ENCODE measurements at regions not wholly inside any gene's neighbourhood (a gene's known extent, or its start where the extent isn't known, plus 50 kb on each side); places are given as distances from the start of the nearest gene placed in this dataset.

DNA sequence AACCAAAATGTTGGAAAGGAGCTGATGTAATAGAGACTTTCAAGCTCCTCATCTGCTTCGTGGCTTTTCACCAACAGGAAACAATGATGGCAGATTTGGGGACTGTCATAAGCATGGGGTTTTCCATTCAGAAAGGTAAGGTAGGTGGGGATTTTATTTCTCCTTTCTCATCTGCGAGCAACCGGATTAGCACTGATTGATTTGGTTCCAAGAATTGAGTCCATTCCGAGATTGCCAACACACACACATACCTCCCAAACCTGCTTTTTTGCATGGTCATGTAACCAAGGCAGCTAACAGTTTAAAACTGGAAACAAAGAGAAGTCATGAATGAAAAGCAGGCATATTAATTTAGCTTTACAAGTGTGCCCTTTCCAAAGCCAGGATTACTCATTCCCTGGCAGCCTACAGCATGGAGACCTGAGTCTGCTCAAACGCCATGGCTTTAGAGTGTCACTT lies 63.0 kb upstream of the LNX1 start:
- TF ChIP-seq, protein P1, sequence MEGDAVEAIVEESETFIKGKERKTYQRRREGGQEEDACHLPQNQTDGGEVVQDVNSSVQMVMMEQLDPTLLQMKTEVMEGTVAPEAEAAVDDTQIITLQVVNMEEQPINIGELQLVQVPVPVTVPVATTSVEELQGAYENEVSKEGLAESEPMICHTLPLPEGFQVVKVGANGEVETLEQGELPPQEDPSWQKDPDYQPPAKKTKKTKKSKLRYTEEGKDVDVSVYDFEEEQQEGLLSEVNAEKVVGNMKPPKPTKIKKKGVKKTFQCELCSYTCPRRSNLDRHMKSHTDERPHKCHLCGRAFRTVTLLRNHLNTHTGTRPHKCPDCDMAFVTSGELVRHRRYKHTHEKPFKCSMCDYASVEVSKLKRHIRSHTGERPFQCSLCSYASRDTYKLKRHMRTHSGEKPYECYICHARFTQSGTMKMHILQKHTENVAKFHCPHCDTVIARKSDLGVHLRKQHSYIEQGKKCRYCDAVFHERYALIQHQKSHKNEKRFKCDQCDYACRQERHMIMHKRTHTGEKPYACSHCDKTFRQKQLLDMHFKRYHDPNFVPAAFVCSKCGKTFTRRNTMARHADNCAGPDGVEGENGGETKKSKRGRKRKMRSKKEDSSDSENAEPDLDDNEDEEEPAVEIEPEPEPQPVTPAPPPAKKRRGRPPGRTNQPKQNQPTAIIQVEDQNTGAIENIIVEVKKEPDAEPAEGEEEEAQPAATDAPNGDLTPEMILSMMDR (IDR thresholded peaks at IDR 0.05; ENCODE audit: insufficient read depth, low read depth, low read length, missing control alignments): no peak

DNA sequence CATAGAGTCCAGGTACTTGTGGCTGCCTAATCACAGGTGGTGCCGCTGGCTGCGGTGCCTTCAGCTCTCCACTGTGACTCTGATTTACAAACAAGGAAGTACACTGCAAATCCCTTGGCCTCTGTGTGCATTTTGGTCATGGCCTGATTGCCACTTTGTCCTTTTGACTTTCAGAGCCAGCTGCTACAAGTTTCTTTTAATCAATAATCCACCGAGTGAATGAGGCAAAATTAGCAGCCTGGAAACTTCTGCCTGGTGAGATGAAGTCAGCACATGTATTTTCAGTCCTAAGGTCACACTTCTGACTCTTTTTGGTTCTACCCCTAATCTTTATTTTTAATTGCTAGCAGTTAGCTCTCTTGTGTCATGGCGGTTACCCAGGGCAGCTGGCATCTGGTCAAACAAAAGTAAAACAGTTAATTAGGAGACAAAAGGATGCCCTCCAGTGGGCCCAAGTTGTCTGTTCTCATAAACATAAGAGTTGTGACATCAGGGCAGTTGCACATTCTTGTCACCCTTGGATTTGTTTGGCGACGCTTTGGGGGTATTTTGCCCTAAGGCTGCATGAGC lies 62.3 kb upstream of the LNX1 start:
- peak; percentile 12 for DNase-seq (ENCODE audit: low read depth)
- TF ChIP-seq, protein P1 (IDR thresholded peaks at IDR 0.05; ENCODE audit: insufficient read depth, low read depth, low read length, missing control alignments): no peak
- no peak overlapping the region for H3K4me3 ChIP-seq (ENCODE audit: low read length)

More for the DNA sequence above, 63.0 kb upstream of the LNX1 start:
- peak; percentile 57 for DNase-seq (ENCODE audit: low read depth)
- no peak overlapping the region for H3K4me3 ChIP-seq (ENCODE audit: low read length)

DNA sequence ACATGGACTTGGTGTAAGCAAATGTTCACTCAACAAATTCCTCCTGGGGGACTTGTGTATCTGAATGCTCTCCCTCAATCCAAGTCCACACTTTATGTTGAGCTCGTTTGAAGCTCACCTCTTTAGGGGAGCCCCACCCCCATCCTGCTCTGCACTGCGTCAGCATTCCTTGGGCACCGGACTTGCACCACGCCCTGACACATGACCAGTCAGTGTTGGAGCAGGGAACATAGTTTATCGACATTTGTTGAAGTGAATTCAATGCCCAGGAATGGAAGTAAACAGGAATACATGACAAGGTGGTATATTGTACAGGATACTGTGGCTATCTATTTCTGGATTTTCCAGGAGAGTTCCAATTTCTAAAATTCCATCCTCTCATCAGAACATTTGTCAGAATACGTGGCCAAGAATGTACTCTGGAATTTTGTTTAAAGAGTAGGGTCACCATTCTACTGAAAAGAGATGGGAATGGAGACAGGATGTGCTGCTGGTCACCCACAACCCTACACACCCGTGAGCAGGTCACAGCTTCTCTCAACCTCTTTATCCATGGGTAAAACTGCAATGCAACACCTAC lies 60.0 kb upstream of the LNX1 start:
- TF ChIP-seq, protein P1 (IDR thresholded peaks at IDR 0.05; ENCODE audit: insufficient read depth, low read depth, low read length, missing control alignments): no peak
- DNase-seq (ENCODE audit: low read depth): peak; percentile 35

DNA sequence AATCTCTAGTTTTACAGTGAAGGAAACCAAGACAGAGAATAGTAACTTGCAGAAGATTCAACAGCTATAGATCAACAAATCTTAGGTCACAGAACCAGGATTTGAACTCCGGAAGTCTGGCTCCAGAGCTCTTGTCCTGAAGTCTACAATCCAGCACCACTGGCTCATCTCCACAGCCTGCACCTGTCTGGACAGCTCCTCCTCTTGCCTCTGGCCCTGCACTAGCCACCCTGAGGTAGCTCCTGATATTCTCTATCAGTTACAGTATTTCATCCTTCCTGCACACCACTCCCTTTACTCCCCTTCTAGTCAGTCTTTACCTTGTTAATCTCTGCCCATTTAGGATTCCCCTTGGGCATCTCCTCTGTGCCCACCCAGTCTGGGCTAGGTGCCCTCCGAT lies 58.1 kb upstream of the LNX1 start:
- DNase-seq (ENCODE audit: low read depth): no peak
- no peak overlapping the region for H3K4me3 ChIP-seq (ENCODE audit: low read length)
- TF ChIP-seq, protein P1 (IDR thresholded peaks at IDR 0.05; ENCODE audit: insufficient read depth, low read depth, low read length, missing control alignments): no peak

More for the DNA sequence above, 60.0 kb upstream of the LNX1 start:
- H3K4me3 ChIP-seq (ENCODE audit: low read length): no peak overlapping the region

DNA sequence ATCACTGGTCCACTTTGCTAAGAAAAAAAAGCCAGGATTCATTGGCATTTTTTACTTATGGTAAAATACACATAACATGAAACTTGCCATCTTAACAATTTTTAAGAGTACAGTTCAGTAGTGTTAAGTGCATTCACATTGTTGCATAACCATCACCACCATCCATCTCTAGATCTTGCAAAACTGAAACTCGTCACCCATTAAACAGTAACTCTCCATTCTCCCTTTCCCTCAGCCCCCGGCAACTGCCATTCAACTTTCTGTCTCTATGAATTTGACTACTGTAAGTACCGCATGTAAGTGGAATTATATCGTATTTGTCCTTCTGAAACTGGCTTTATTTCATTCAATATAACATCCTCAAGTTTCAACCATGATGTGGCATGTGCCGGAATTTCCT lies 56.3 kb upstream of the LNX1 start:
- no peak overlapping the region for H3K4me3 ChIP-seq (ENCODE audit: low read length)
- no peak for DNase-seq (ENCODE audit: low read depth)
- TF ChIP-seq, protein P1 (IDR thresholded peaks at IDR 0.05; ENCODE audit: insufficient read depth, low read depth, low read length, missing control alignments): no peak

DNA sequence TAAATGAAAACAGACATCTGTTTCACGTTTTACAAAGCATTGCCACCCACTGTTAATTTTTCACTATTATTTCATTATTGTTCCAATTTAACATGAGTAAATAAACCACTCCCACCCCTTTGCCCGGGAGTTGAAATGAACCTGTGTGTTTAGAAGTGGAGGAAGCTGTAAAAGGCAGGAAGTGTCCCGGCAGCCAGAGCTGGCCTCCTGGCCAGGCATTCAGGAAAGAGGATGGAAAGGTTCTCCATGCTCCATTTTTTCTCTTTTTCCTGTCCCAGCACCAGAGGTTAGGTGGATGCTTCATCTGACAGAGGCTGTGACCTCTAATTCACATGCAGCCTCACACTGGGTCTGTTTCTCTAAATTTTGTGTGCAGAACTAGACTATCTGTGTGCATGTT lies 55.5 kb upstream of the LNX1 start:
- no peak overlapping the region for H3K4me3 ChIP-seq (ENCODE audit: low read length)
- TF ChIP-seq, protein P1 (IDR thresholded peaks at IDR 0.05; ENCODE audit: insufficient read depth, low read depth, low read length, missing control alignments): no peak
- no peak for DNase-seq (ENCODE audit: low read depth)

DNA sequence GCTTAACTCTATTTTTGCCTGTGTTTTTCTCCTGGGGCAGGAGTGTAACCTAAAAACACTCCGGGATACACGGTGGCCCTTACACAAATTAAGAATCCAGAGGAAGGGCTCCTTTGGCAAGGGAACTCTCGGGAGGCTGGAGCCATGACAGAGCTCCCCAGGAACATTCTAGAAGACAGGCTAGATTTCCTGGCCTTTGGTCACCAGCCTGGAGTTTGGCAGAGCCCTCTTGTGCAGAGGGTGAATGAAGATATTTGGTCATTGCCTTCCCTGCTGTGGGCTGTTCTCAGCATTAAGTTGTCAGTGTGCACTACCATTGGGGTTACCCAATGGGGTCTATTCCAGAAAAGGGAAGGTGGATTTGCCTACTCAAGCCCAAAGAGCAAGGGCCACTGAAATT lies 53.8 kb upstream of the LNX1 start:
- TF ChIP-seq, protein P1 (IDR thresholded peaks at IDR 0.05; ENCODE audit: insufficient read depth, low read depth, low read length, missing control alignments): no peak
- no peak overlapping the region for H3K4me3 ChIP-seq (ENCODE audit: low read length)

More for the DNA sequence above, 53.8 kb upstream of the LNX1 start:
- no peak for DNase-seq (ENCODE audit: low read depth)
